SK-N-MC (cell line): ENCODE measurements at regions not wholly inside any gene's neighbourhood (a gene's known extent, or its start where the extent isn't known, plus 50 kb on each side); places are given as distances from the start of the nearest gene placed in this dataset.

Experiments
- EZH2 ChIP-seq: fragments of 200-600 bp; sonication (generic); IDR thresholded peaks from one replicate; pipeline ENCODE4 v1.6.1; 2017; ENCODE audit warnings: antibody characterized with exemption
- FOXP2 ChIP-seq: optimal IDR thresholded peaks from 2 replicates; pipeline ENCODE3; 2011; ENCODE audit warnings: mild to moderate bottlenecking, moderate library complexity; ENCODE audit not compliant: insufficient read depth; ENCODE audit errors: extremely low read length, control extremely low read depth
- POLR2AphosphoS5 ChIP-seq: IDR thresholded peaks from 2 replicates; pipeline ENCODE4 v1.6.1; 2012; ENCODE audit warnings: mild to moderate bottlenecking, low read depth, low read length, borderline replicate concordance

DNA sequence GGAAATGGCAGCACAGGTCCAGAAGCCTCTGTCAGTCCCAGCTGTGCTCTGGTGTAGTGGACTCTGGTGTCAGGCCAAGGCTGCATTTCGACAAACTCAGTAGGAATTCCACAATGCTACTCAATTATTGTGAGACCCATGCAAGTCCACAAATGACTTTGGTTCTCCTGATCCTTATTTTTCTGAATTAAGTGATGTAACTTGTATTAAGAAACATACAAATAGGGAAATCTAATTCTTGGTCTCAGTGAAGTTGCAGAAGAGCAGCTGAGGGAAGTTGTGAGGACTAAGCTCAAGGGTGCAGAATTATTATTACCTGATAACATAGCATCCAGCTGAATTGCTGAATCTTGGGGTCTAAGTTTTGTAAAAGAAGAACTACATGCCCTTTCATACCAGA, 116.8 kb downstream of the MAFB start:
- TF ChIP-seq EZH2, result no peak
- no peak for TF ChIP-seq POLR2AphosphoS5
- no peak for TF ChIP-seq FOXP2
